ENCODE measurements at regions not wholly inside any gene's neighbourhood (a gene's known extent, or its start where the extent isn't known, plus 50 kb on each side); places are given as distances from the start of the nearest gene placed in this dataset.

DNA sequence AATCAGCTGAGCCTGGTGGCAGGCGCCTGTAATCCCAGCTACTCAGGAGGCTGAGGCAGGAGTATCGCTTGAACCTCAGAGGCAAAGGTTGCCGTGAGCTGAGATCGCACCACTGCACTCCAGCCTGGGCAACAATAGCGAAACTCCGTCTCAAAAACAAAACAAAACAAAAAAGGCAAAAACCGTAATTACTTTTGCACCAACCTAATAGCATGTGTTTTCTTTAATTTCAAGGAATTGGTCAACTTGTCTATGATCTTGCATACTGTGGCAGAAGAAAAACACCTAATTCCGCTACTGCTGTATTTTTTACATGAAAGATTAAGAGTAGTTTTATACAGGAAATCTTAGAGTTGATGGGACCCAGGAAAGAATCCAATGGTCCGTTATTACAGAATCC lies 241.2 kb downstream of the COL4A1 start:
- no peak overlapping the region for H3K4me3 ChIP-seq
- POLR2A ChIA-PET = no interaction called here
- no peak overlapping the region for H3K27ac ChIP-seq
- FAIRE-seq (no peak), ATAC-seq (no peak), DNase-seq (ENCODE audit: low read depth in 1 of 2, low spot score in 1 of 2) (no peak)
- CTCF ChIA-PET = no interaction called here
- TF ChIP-seq CBX2 (IDR thresholded peaks at IDR 0.05; ENCODE audit: borderline replicate concordance, low read depth) = no peak
- no peak for TF ChIP-seq MAZ (IDR thresholded peaks at IDR 0.05; ENCODE audit: borderline replicate concordance, low read depth, low read length)
- TF ChIP-seq HDAC2 (IDR thresholded peaks at IDR 0.05) = no peak
- TF ChIP-seq EP300 (IDR thresholded peaks at IDR 0.05) = no peak
- no peak for TF ChIP-seq KDM1A (IDR thresholded peaks at IDR 0.05; ENCODE audit: low read depth)
- TF ChIP-seq, protein P1, sequence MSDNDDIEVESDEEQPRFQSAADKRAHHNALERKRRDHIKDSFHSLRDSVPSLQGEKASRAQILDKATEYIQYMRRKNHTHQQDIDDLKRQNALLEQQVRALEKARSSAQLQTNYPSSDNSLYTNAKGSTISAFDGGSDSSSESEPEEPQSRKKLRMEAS (IDR thresholded peaks at IDR 0.05) = no peak
- TF ChIP-seq, protein P2, sequence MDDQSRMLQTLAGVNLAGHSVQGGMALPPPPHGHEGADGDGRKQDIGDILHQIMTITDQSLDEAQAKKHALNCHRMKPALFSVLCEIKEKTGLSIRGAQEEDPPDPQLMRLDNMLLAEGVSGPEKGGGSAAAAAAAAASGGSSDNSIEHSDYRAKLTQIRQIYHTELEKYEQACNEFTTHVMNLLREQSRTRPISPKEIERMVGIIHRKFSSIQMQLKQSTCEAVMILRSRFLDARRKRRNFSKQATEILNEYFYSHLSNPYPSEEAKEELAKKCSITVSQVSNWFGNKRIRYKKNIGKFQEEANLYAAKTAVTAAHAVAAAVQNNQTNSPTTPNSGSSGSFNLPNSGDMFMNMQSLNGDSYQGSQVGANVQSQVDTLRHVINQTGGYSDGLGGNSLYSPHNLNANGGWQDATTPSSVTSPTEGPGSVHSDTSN (IDR thresholded peaks at IDR 0.05) = no peak
- no peak for TF ChIP-seq ESRRA (IDR thresholded peaks at IDR 0.05; ENCODE audit: borderline replicate concordance, low read length)
- TF ChIP-seq CHD2 (IDR thresholded peaks at IDR 0.05; ENCODE audit: low read length, partially characterized antibody) = no peak
- no peak overlapping the region for H3K4me2 ChIP-seq
- 0 out of 3 replicates have a peak, but pooled peaks cover 5% of the 10 kb centered on the region for H3K4me1 ChIP-seq
- 85% methylated on average over 9 of the region's 9 CpGs for WGBS (ENCODE audit: missing lambda C conversion rate)
- H3K9me3 ChIP-seq = no peaks in the 10 kb centered on the region

DNA sequence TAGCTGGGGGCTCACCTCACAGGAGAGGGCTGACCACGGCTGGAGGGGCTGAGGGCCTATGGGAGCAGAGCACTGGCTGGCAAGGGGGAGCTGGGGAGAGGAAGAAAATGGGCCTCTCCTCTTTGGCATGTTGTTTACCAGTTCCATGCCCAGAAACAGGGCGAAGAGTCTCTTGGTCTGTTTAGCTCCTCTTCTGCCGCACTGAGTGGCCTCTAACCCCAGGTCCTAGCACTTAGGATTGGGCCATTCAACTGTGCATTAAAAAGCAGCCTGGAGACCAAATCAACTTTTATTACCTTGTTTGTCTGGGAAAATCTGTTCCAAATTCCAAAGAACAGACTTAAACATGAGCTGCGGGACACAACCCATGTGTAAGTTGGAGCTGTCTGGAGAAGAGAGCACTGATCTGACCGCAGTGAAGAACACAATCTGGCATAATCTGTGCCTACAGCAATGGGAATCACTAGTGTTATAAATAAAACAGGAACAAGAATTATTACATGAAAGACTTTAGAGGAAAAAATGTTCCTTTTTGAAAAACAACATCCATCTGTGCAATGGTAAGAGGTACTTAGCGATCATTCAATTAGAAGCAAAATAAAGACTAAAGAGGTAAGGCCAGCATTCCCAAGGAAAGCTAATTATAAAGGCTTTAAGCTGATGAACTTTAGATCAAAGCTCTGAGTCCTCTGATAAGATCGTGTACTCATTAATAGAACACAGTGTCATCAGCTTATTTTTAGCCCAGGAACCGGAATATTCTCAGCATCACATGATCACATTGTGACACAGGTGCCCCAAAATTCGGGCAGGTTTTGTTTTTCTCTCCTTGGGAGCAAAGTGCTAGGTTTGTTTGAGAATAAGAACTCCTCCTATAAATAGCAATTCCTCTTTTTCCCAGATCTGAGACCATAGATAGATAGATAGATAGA lies 243.2 kb downstream of the COL4A1 start:
- H3K4me2 ChIP-seq = no peak overlapping the region
- no peaks in the 10 kb centered on the region for H3K9me3 ChIP-seq
- DNase-seq (ENCODE audit: low read depth in 1 of 2, low spot score in 1 of 2) = no peak
- WGBS (ENCODE audit: missing lambda C conversion rate) = 80% methylated on average over 9 of the region's 9 CpGs
- ChIA-PET POLR2A (no interaction called here), CTCF (no interaction called here)
- no peak for ATAC-seq
- no peak overlapping the region for H3K4me3 ChIP-seq
- no peak for FAIRE-seq
- H3K27ac ChIP-seq = no peak overlapping the region
- no peaks in the 10 kb centered on the region for H3K4me1 ChIP-seq
- TF ChIP-seq CHD2 (IDR thresholded peaks at IDR 0.05; ENCODE audit: low read length, partially characterized antibody) (no peak), CHD4 (IDR thresholded peaks at IDR 0.05; ENCODE audit: borderline replicate concordance) (no peak), KDM5A (IDR thresholded peaks at IDR 0.05) (no peak), RNF2 (IDR thresholded peaks at IDR 0.05; ENCODE audit: borderline replicate concordance, low read depth) (no peak), FOXS1 (CRISPR knock-in tag; IDR thresholded peaks at IDR 0.05) (no peak), RARB (CRISPR knock-in tag; IDR thresholded peaks at IDR 0.05) (no peak), RCOR1 (IDR thresholded peaks at IDR 0.05; ENCODE audit: low read depth, low read length) (no peak), TP53 (CRISPR knock-in tag; IDR thresholded peaks at IDR 0.05) (no peak), POLR2A (IDR thresholded peaks at IDR 0.05; ENCODE audit: low read length) (no peak), CBX8 (IDR thresholded peaks at IDR 0.05) (no peak), MAFK (IDR thresholded peaks at IDR 0.05; ENCODE audit: partially characterized antibody) (no peak), EP300 (IDR thresholded peaks at IDR 0.05) (no peak), HDAC2 (IDR thresholded peaks at IDR 0.05) (no peak), FOSL2 (IDR thresholded peaks at IDR 0.05) (no peak), FOSL2 (CRISPR knock-in tag; IDR thresholded peaks at IDR 0.05) (no peak)
- TF ChIP-seq, protein P3, sequence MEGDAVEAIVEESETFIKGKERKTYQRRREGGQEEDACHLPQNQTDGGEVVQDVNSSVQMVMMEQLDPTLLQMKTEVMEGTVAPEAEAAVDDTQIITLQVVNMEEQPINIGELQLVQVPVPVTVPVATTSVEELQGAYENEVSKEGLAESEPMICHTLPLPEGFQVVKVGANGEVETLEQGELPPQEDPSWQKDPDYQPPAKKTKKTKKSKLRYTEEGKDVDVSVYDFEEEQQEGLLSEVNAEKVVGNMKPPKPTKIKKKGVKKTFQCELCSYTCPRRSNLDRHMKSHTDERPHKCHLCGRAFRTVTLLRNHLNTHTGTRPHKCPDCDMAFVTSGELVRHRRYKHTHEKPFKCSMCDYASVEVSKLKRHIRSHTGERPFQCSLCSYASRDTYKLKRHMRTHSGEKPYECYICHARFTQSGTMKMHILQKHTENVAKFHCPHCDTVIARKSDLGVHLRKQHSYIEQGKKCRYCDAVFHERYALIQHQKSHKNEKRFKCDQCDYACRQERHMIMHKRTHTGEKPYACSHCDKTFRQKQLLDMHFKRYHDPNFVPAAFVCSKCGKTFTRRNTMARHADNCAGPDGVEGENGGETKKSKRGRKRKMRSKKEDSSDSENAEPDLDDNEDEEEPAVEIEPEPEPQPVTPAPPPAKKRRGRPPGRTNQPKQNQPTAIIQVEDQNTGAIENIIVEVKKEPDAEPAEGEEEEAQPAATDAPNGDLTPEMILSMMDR (IDR thresholded peaks at IDR 0.05) = no peak
- TF ChIP-seq, protein P2 (IDR thresholded peaks at IDR 0.05) = no peak
- TF ChIP-seq, protein P4, sequence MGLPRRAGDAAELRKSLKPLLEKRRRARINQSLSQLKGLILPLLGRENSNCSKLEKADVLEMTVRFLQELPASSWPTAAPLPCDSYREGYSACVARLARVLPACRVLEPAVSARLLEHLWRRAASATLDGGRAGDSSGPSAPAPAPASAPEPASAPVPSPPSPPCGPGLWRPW (IDR thresholded peaks at IDR 0.05) = no peak
- TF ChIP-seq, protein P5, sequence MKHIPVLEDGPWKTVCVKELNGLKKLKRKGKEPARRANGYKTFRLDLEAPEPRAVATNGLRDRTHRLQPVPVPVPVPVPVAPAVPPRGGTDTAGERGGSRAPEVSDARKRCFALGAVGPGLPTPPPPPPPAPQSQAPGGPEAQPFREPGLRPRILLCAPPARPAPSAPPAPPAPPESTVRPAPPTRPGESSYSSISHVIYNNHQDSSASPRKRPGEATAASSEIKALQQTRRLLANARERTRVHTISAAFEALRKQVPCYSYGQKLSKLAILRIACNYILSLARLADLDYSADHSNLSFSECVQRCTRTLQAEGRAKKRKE (CRISPR knock-in tag; IDR thresholded peaks at IDR 0.05; ENCODE audit: low read depth) = no peak

Data from A549 (cell line).